Testis (tissue), 2 donors: ENCODE measurements at regions not wholly inside any gene's neighbourhood (a gene's known extent, or its start where the extent isn't known, plus 50 kb on each side); places are given as distances from the start of the nearest gene placed in this dataset.

ENCODE experiments used
- DNase-seq: peaks from one replicate; pipeline ENCODE4 v3.0.0-alpha.2; 2019
- H3K27ac ChIP-seq, 2 donors: fragments of 200-600 bp; sonication (generic); one replicate each; pipeline ENCODE4 v1.5.1; 2019
- H3K27me3 ChIP-seq: fragments of 200-600 bp; sonication (generic); one replicate; pipeline ENCODE4 v1.5.1; 2019
- H3K36me3 ChIP-seq: fragments of 200-600 bp; sonication (generic); one replicate; pipeline ENCODE4 v1.5.1; 2017; ENCODE audit warnings: low read depth; ENCODE audit errors: missing control alignments
- H3K4me1 ChIP-seq: fragments of 200-600 bp; sonication (generic); one replicate; pipeline ENCODE4 v1.5.1; 2019
- H3K4me3 ChIP-seq, 2 donors: fragments of 200-600 bp; sonication (generic); one replicate each; pipeline ENCODE4 v1.5.1; 2017 to 2019
- H3K9me3 ChIP-seq: fragments of 200-600 bp; sonication (generic); one replicate; pipeline ENCODE4 v1.5.1; 2017
- POLR2A ChIP-seq: fragments of 450-650 bp; IDR thresholded peaks from one replicate; pipeline ENCODE4 v1.6.1; 2017; ENCODE audit warnings: antibody characterized with exemption, mild to moderate bottlenecking, moderate library complexity
- WGBS, 2 donors: methylation state at CpG; one replicate each; pipeline ENCODE4 v1.1.5; 2018; 5-methylcytosine and 5-hydroxymethylcytosine counted together
- intact Hi-C: fragments of 100-400 bp; cut with DNase I; formaldehyde crosslinking; loops from one replicate; pipeline ENCODE4 v1.15.1; 2023; ENCODE audit warnings: low total_unique reads
- TF ChIP-seq, protein P1 (sequence below), 3 experiments: fragments of 450-650 bp in 2 of 3; fragments of 200-600 bp in 1 of 3; sonication (generic) in 1 of 3; IDR thresholded peaks; one replicate each; pipeline ENCODE4 v1.5.1; 2016 to 2019; ENCODE audit warnings: antibody characterized with exemption in 3 of 3, mild to moderate bottlenecking in 2 of 3, moderate library complexity in 1 of 3

GRCh38 chr7:13185139-13185538, 497.7 kb downstream of the ARL4A start:
- H3K4me1 ChIP-seq = no peaks in the 10 kb centered on the region
- no peaks in the 10 kb centered on the region for H3K9me3 ChIP-seq
- no peak for TF ChIP-seq POLR2A
- TF ChIP-seq, protein P1, sequence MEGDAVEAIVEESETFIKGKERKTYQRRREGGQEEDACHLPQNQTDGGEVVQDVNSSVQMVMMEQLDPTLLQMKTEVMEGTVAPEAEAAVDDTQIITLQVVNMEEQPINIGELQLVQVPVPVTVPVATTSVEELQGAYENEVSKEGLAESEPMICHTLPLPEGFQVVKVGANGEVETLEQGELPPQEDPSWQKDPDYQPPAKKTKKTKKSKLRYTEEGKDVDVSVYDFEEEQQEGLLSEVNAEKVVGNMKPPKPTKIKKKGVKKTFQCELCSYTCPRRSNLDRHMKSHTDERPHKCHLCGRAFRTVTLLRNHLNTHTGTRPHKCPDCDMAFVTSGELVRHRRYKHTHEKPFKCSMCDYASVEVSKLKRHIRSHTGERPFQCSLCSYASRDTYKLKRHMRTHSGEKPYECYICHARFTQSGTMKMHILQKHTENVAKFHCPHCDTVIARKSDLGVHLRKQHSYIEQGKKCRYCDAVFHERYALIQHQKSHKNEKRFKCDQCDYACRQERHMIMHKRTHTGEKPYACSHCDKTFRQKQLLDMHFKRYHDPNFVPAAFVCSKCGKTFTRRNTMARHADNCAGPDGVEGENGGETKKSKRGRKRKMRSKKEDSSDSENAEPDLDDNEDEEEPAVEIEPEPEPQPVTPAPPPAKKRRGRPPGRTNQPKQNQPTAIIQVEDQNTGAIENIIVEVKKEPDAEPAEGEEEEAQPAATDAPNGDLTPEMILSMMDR (IDR thresholded peaks at IDR 0.05) = no peak
- intact Hi-C loops = no loop called here
- H3K27me3 ChIP-seq = no peaks in the 10 kb centered on the region
- no peaks in the 10 kb centered on the region for H3K36me3 ChIP-seq
- no peak overlapping the region for H3K4me3 ChIP-seq
- no peak for DNase-seq
- H3K27ac ChIP-seq = no peak overlapping the region

DNA sequence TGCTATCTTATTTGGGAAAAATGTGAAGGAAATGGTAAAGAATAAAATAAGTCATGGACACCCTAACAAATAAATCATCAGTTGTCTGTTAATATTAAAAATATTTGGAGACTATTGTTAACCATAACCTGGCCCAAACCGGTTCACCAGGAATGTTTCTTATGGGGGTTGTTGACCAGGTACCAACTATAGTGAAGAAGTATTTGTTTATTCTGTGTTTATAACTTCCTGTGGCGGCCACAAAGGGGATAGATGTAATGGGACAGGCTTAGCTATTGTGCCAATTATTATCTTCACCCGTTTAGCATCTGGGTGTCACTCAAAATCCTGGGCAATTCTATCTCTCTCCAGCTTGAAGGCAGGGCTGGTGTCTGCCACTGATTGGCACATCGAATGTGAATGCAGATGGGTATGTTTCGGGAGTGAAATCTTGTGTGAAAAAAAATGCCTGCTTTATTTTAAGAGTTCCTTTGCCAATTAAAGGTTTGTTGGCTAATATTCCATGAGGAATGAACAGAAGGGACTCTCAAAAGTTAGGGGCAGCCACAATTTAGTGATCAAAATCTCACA, 500.9 kb downstream of the ARL4A start:
- Histone ChIP-seq H3K4me3 (no peak overlapping the region), H3K9me3 (no peaks in the 10 kb centered on the region), H3K36me3 (no peaks in the 10 kb centered on the region), H3K27me3 (no peaks in the 10 kb centered on the region), H3K4me1 (no peaks in the 10 kb centered on the region), H3K27ac (no peak overlapping the region)
- no peak for DNase-seq
- 90% methylated on average over 5 of the region's 5 CpGs for WGBS, 2 donors
- intact Hi-C loops = no loop called here
- no peak for TF ChIP-seq POLR2A

DNA sequence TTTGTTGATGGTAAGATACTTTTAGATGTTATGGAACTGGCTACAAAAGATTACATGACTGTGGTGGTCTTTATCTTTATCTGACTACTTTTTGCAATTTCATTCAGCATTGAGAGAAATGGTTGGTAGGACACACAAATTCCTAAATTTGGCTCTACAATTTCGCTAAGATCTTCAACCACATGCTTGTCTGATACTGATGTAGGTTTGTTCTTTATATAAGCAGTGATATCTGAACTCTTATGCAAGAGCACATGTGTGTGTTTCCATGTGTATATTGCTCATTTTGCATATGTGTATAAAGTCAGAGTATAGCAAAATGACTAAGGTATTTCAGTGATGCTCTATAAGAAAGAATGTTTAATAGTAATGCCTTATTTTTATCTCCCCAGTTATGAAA, 501.5 kb downstream of the ARL4A start:
- TF ChIP-seq POLR2A = no peak
- TF ChIP-seq, protein P1 (IDR thresholded peaks at IDR 0.05) = no peak
- intact Hi-C loops = no loop called here
- WGBS, 2 donors = 89 to 96% methylated on average over 1 of the region's 1 CpG
- Histone ChIP-seq H3K4me1 (no peaks in the 10 kb centered on the region), H3K27me3 (no peaks in the 10 kb centered on the region), H3K9me3 (no peaks in the 10 kb centered on the region), H3K27ac (no peak overlapping the region), H3K4me3 (no peak overlapping the region), H3K36me3 (no peaks in the 10 kb centered on the region)
- no peak for DNase-seq

DNA sequence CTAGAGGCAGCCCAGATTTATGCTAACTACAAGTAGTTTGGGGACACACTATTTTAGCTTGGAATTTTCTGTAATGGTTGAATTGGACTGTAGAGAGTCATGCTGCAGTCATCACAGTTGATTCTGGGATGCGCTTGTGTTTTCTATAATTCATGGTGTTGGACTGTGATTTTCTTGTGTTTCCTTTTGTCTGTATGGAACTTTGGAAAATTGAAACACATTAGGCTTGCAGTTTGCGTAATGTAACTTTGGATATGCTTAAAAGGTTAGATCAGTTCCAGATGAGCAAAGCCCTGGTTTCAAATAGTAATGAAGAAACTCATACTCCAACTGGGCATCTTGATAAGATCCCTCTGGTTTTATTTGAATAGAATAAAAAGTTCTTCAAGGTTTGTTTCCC, 502.2 kb downstream of the ARL4A start:
- intact Hi-C loops = no loop called here
- 97% methylated on average over 2 of the region's 2 CpGs for WGBS, 2 donors

GRCh38 chr7:13197501-13197900, 510.1 kb downstream of the ARL4A start:
- H3K4me3 ChIP-seq = no peak overlapping the region
- H3K9me3 ChIP-seq = no peaks in the 10 kb centered on the region
- DNase-seq = no peak
- TF ChIP-seq POLR2A = no peak
- TF ChIP-seq, protein P1 (IDR thresholded peaks at IDR 0.05) = no peak
- 75 to 96% methylated on average over 2 of the region's 2 CpGs for WGBS, 2 donors
- no peaks in the 10 kb centered on the region for H3K27me3 ChIP-seq
- intact Hi-C loops = no loop called here
- H3K27ac ChIP-seq = no peak overlapping the region
- no peaks in the 10 kb centered on the region for H3K36me3 ChIP-seq
- no peaks in the 10 kb centered on the region for H3K4me1 ChIP-seq

More for the DNA sequence above, 502.2 kb downstream of the ARL4A start:
- no peak for DNase-seq
- H3K27ac ChIP-seq = no peak overlapping the region
- no peak overlapping the region for H3K4me3 ChIP-seq
- no peaks in the 10 kb centered on the region for H3K27me3 ChIP-seq
- H3K9me3 ChIP-seq = no peaks in the 10 kb centered on the region
- H3K36me3 ChIP-seq = no peaks in the 10 kb centered on the region
- no peaks in the 10 kb centered on the region for H3K4me1 ChIP-seq
- no peak for TF ChIP-seq POLR2A
- TF ChIP-seq, protein P1 (IDR thresholded peaks at IDR 0.05) = no peak
